IPS DF 4.7 (cell line): ENCODE measurements at regions not wholly inside any gene's neighbourhood (a gene's known extent, or its start where the extent isn't known, plus 50 kb on each side); places are given as distances from the start of the nearest gene placed in this dataset.

Experiments used
- DNase-seq: peaks from one replicate; pipeline ENCODE4 v3.0.0-alpha.2; 2013; ENCODE audit warnings: low spot score; ENCODE audit errors: extremely low read depth

DNA sequence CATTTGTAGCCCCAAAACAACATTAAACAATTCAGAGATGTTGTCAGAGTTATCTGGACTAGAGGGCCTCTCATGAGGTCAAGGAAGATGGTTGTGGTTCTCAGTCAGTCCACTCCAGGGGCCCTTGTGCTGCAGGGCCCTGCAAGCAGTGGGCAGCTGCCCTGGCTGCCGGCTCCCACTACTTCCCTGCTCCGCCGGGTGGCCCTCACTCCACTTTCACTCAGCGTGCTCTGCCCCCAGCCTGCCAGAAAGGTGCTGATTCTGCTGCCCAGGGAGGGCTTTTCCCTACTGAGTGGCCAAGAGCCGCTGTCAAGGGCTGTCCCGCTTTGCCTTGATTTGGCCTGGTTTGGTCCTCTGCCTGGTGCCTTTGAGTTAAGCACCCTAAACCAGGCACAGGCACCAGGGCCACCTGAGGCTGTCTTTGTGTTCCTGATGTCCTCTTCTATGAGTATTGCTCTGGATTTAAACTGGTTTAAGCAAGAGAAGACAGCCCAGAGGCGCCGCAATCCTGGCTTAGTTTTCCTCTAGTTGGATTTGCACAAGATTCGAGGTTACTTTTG lies 117.2 kb downstream of the GADD45G start:
- DNase-seq, result no peak

DNA sequence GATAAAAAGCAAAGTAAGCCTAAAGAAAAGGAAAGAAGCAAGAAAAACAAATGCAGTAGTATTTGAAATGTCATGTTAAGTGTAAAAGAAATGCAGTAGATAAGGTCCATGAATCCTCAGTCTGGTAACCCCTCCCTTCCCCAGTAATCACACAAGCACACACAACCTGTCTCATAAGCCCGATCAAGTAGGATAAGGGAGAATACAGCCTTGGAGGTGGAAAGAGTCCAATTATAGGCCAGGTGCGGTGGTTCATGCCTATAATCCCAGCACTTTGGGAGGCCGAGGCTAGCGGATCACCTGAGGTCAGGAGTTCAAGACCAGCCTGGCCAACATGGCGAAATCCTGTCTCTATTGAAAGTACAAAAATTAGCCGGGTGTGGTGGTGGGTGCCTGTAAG lies 117.9 kb downstream of the GADD45G start:
- DNase-seq, result no peak

DNA sequence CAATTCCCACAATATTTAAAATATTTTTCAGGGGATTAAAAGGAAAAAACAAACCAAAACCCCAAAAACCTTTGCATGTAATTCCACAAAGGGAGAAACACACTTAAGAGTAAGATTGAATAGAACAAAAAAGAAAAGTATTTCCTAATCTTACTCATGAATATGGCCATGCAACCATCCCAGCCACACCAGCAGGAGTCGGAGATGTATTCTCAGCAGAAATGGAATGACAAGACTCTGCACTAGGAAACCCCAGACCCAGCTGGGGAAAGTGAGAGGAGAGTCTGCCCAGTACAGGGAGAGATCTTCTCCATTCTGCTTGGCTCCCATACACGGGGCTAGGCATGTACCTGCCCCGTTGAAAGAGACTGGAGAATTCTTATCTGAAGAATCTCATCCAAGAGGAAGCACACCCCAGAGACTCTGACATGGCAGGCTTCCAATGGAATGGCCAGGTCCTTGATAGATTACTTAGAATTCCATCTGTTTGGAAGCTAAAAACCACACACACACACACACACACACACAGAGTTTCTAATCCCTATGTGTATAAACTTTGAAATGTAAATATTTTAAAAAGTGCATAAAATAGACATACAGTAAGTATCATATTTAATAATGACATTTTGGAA lies 118.8 kb downstream of the GADD45G start:
- no peak for DNase-seq

DNA sequence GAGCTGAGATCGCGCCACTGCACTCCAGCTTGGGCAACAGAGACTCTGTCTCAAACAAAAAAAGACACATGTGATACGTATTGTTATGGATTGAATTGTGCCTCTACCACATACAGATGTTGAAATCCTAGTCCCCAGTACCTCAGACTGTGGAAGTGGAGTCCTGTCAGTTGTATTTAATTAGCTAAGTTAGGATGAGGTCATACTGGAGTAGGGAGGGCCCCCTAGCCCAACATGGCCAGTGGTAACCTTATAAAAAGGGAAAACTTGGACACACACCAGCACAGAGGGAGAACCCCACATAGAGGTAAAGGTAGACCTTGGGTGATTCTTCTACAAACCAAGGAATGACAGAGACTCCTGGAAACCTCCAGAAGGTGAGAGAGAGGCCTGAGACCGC lies 119.8 kb downstream of the GADD45G start:
- DNase-seq, result no peak

DNA sequence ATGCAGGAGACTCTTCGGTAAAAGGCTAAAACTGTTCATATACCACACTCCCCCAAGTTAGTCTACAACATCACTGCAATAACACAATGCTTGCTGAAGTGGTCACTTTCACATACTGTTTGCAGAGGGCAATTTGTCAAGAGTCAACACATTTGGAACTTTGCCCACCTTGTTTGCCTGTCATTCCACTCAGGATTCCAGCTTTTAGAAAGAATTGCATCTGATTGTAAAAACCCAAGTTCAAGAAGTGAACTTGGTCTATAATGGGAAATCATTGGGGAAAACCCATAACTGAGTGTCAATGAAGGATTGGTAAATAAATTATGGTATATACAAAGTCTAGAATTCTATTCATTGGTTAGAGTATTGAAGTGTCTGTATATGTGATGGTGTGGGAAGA lies 120.5 kb downstream of the GADD45G start:
- no peak for DNase-seq

DNA sequence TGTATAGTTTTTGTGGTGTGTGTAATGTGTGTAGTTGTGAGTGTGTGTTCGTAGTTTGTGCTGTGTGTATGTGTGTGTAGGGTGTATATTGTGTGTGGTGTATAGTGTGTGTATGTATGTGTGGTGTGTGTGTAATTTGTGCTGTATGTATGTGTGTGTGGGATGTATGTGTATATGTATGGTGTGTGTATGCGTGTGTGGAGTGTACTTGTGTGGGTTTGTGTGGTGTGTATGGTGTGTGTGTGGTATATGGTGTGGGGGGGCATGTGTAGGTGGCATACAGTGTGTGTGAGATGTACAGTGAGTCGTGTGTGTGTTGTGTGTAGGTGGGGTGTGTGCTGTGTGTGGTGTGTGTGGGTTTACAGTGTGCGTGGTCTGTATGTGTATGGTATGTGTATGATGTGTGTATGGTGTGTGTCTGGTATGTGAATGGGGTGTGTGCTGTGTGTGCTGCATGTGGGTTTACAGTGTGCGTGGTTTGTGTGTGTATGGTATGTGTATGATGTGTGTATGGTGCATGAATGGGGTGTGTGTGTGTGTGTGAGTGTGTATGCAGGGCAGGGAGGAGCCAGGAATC lies 125.2 kb downstream of the GADD45G start:
- no peak for DNase-seq

DNA sequence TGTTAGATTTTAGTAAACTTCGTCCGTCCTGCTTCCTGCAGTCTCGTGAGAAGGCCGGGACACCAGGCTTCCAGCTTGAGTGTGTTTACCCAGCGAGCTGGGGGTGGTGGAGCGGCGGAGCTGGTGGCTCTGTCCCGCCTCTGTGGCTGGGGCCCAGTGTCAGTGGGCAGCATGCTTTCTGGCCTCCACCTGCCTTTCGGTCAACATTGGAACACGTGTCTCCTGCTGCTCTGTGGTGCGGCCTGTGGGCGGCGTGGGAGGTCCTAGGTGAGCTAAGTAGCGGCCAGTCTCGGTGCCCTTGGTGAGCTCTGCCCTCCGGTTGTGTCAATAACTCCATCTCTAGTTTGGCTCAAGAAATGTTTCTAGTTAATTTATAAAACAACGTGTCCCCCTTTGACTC lies 125.9 kb downstream of the GADD45G start:
- no peak for DNase-seq

DNA sequence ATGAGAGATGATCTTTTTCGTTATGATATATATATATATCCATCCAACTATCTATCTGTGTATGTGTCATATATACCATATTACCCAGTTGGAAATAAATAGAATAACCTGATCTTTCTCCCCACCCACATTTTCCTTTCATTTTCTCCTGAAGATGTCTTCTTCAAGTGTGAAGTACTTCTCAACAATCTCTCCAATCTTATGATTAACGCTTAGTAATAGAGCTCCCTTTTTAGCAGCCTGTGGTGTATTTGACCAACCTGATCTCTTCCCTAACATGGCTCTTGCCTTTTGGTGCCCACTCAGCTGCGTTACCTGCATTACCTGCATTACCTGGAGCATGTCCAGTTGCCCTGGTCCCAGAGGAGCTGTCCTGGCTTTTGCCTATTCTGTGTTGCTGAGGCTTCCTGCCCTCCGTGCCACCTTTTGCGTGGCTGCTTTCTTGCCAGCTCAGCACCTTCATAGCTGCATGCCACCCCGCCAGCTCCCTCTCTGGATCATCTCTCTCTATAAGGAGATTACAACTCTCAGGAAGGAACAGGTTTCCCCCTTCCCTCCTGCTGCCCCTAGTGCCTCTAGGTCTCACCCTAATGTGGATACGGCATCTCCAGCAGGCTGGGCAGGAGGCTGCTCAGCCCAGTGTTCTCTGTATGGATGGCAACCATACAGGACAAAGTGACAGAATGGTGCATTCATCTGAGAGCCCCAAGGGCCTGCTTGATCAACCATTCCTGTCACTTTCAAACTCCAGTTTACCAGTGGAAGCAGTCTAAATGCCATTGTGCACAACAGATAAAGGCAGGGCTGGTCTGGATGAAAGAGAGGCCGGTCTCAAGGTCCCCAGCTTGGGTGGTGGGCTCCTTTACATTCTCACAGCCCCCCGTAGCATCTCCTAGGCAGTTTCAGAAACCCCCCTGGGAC lies 126.7 kb downstream of the GADD45G start:
- no peak for DNase-seq

DNA sequence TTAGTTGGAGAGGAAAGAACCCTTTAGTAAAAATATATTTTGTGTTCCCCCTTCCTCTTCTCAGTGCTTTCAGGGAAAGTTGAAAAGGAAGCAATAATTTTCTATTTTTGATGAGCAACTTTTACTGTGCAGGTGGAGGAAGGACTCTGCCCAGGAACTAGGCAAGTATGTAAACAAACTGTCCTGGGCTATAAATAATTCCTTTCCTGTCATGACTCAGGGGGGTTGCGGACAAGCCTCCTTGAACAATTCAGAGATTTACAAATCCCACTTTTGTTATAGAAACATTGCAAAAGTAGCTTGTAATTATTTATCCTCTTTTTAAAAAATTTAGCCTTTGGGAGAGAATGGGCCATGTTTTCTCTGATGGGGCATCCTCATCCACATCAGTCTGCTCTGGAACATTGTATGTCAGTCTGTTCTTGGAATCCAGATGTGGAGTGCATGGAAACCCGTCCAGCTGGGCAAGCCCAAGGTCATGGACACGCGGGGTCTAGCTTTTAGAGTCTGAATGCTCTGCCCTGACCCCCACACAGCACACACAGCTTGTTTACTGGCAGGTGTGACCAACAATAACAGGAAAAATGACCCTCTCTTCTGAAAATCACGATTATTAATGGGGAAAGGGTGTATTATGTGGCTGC lies 127.6 kb downstream of the GADD45G start:
- DNase-seq, result no peak

DNA sequence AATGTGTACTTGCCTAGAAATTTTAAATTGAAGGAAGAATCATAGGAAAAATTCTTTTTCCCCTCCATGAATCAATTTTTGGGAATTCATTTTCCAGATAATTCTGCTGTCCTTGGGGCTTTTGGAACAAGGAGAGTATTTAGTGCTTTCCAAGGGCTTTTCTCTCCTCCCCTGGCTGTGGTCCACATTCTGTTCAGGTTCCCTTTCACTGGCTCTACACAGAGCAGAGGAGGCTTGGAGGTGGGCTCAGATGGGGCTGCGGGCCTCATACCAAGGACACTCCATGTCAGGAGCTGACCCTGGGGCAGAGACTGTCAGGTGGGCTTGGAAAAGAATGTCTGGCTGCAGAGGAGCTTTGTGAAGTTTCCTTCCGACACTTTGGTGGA lies 128.1 kb downstream of the GADD45G start:
- no peak for DNase-seq

DNA sequence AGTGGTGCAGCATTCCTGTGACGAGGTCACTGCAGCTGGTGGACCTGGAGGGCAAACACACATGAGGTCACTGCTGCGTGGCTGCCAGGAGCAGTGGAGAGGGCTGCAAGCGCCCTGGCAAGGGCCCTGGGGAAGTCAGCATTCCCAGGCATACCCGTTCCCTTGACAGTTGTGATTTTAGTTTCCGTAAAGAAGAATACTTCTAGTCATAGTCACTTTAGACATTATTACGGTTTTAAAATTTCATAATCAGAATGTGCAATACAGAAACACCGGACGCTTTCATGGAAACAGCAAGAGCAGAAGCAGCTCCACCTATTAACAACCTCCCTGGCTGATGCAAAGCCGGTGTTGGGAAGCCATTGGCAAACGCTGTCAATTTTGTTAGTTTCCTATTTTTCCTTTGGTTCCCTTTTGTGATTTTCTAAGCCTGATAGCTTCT lies 129.8 kb downstream of the GADD45G start:
- DNase-seq, result no peak

DNA sequence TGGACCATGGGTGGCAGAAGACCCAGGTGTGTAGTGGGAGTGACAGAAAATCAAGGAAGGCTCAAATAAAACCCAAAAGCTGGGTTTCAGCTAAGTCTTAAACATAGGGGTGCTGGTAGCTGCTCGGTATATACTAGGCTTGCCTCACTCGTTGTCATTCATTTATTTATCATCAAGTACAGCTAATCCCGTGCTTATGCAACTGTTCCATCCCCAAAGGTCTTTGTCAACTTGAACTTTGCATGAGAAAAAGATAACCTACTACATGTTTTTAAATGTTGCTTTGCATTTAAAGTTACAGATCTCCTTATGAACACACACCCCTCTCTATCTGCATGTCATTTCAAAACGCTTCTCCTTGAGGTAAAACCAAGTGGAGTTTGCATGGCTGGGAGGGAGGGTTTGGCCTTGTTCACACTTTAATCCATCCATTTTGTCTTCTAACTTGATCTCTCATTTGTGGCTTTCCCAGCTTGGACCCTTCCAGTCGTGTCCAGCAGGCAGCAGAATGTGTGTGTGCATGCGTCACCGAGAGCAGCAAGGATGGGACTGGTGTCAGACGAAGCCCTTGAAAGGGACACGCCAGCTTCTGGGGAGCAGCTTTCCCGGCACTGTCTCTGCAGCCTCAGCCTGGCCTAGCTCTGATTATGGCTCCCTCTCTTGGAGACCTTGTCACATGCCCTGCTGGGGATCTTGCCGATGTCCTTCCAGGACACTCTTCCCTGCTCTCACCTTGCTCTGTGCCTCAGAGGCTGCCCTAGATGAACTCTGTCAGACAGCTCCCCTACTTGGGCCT lies 133.5 kb downstream of the GADD45G start:
- DNase-seq, result no peak

DNA sequence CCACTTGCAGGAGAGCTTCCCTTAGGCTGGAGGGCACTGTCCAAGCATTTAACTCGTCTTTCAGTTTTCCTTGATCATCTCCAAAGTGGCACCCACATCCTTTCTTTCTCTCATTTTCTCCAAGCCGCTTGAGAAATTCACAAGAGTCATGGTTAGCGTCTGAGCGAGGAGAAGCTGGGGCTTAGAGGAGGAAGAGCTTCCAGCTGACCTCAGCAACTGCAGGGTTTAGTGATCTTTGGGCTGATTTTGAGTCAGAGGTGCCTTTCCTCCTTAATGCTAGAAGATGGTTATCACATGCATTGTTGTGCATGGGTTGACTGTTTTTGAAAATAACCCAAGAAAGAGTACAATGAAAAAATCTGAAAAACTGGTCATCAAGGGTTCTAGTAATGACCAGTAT lies 134.7 kb downstream of the GADD45G start:
- DNase-seq, result no peak

DNA sequence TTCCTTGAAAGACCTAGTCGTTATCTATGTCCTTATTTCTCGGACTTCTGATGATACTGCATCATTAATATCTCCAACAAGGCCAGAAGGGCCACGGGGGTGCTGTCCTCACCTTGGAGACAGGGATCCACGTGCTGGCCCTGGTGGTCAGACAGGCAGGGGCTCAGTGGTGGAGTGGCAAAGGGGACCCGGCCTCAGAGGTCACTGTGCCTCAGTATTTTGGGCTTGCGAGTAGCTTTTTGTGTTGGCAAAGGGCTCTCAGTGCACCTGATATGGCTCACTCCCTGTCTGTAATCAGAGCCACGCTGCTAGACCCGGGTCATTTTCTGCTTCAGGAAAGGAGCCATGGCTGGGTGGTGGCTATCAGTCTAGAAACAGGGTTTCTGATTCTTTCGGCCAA lies 135.1 kb downstream of the GADD45G start:
- no peak for DNase-seq

DNA sequence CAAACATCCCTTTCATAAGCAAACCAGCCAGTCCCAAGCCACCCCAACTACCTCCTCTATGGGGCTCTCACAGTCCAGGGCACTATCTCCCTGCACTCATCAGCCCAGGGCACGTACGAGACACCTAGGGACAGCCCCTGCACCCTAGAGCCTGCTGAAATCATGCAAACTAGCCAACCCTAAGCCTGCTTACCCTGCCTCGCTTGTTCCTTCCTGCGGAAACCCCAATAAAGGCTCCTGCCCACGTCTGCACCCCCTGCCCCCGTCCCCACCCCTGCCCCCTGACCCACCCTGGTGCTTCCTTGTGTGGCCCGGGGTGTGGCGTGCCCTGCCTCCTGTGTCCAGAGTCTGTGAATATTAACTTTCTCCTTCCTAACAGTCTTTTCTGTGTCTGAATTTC lies 135.9 kb downstream of the GADD45G start:
- DNase-seq, result no peak

DNA sequence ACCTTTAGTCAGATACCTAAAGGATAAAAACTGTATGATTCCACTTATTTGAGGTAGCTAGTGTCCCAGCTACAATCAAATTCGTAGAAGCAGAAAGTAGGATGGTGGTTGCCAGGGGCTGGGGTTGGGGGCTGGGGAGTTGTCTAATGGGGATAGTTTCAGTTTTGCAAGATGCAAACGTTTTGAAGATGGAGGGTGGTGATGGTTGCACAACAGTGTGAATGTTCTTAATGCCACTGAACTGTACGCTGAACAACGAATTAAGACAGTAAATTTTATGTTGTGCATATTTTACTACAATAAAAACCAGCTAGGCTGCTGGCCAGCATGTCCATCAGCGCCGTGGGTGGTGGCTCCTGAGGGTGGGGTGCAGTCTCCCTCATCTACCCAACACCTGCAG lies 137.8 kb downstream of the GADD45G start:
- DNase-seq, result no peak

DNA sequence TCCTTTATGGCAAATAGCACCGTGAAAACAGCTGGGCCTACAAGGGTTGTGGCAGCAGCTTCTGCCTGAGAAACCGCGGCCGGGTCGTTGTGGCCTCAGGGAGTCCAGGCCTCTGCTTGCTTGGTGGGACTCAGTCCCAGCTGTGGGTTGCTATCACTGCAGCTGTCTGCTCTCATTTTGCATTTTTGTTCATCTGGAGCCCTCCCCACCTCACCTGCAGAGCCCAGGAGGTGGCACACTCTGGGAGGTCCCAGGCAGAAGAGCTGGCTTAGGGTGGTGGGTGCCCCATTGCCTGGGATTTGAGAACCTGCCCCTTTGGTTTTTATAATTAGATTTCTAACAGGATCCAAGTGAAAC lies 138.4 kb downstream of the GADD45G start:
- no peak for DNase-seq

DNA sequence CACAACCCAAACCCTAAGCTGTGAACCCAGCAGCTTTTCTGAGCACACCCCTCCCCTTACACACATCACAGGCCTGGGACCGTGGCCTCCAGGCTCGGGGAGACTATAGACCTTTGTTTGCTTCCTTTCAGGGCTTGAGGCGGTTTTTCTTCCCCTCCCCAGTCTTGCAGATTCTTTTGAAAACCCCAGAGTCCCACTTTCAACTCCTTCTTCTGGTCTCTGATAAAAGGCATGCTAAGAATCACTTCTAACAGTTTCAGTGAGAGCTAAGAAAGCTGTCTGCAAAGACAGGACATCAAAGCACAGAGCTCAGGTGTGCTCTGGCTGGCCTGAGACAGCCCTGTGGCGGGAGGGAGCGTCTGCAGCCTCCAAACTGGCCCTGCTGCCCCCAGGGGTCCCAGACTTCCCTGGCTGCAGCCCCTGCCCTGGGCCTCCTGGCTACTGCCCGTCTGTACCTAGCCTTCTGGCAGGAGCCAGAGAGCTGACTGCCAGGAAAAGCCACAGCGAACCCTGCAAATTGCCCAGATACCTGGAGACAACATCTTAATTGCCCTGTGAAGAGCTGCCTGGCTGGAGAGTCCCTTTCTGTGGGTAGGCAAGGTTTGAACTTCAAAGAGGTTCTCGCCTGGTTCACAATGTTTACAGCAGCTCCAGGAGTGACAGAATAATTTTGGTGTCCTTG lies 138.9 kb downstream of the GADD45G start:
- DNase-seq, result no peak

DNA sequence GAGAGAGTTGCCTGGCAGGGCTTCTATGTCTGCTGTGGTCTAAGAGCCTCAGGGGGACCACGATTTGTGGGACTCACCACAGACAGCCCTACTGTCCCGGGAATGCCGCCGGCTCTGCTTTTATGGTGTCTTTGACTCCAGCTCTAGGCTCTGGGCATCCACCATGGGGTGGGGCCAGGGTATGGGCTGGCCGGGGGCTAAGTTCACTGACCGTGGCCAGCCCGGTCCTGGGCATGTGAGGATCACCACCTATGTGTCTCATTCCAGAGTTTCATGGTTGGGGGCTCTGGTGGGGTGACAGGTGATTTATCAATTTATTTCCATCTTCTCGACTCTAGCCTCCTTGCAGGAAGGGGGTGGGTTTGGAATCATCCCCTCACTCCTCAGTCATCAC lies 139.4 kb downstream of the GADD45G start:
- no peak for DNase-seq

DNA sequence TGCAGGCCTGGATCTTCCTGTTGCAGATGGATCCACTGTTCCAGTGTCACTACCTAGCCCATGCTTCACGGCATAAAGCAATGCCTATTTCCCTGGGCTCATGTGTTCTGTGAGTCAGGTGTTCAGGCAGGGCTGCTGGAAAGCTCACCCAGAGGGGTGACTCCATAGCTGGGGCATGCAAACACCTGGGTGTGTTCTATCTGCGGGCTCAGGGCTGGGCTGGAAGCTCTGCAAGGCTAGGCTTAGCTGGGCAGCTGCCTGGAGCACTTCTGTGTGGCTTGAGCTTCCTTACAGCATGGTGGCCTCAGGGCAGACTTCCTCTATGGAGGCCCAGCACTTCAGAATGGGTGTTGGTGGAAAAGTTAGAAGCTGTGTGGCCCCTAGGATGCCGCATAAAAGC lies 139.9 kb downstream of the GADD45G start:
- DNase-seq, result no peak
